Nephron (organoid): ENCODE measurements at regions not wholly inside any gene's neighbourhood (a gene's known extent, or its start where the extent isn't known, plus 50 kb on each side); places are given as distances from the start of the nearest gene placed in this dataset.

ENCODE experiments used
- H3K27ac Mint-ChIP-seq, 3 experiments: 2 replicates each; pipeline ENCODE4 v1.8.0; 2020; ENCODE audit warnings: mixed read lengths in 3 of 3, mild to moderate bottlenecking in 2 of 3, moderate library complexity in 1 of 3
- H3K27me3 Mint-ChIP-seq: 2 replicates; pipeline ENCODE4 v1.8.0; 2021; ENCODE audit warnings: low read depth, mild to moderate bottlenecking, moderate library complexity, mixed read lengths
- H3K36me3 Mint-ChIP-seq: 2 replicates; pipeline ENCODE4 v1.8.0; 2020; ENCODE audit warnings: low read depth, mixed read lengths
- H3K4me1 Mint-ChIP-seq: 2 replicates; pipeline ENCODE4 v1.8.0; 2020; ENCODE audit warnings: mixed read lengths
- H3K4me3 Mint-ChIP-seq, 3 experiments: 2 replicates each; pipeline ENCODE4 v1.8.0; 2020; ENCODE audit warnings: mild to moderate bottlenecking in 3 of 3, mixed read lengths in 3 of 3, moderate library complexity in 2 of 3
- H3K9me3 Mint-ChIP-seq: 2 replicates; pipeline ENCODE4 v1.8.0; 2020; ENCODE audit warnings: mixed read lengths
- CTCF ChIP-seq, 3 experiments: fragments of 200-600 bp; sonication (generic); IDR thresholded peaks; one replicate each; pipeline ENCODE4 v1.5.0; 2021; ENCODE audit warnings: antibody characterized with exemption in 3 of 3; ENCODE audit not compliant: unreplicated experiment in 3 of 3

GRCh38 chrX:5756616-5757015, 472.1 kb downstream of the NLGN4X start:
- no peaks in the 10 kb centered on the region for H3K4me1 Mint-ChIP-seq
- no peaks in the 10 kb centered on the region for H3K36me3 Mint-ChIP-seq
- H3K4me3 Mint-ChIP-seq = no peak overlapping the region
- peaks cover 10% of the 10 kb centered on the region for H3K9me3 Mint-ChIP-seq
- peaks cover 7% of the 10 kb centered on the region for H3K27me3 Mint-ChIP-seq
- no peak overlapping the region for H3K27ac Mint-ChIP-seq
- no peak for TF ChIP-seq CTCF (IDR thresholded peaks at IDR 0.05; ENCODE audit: unreplicated experiment in 3 of 3)

- peaks cover 2% of the 10 kb centered on the region for H3K9me3 Mint-ChIP-seq
- no peaks in the 10 kb centered on the region for H3K36me3 Mint-ChIP-seq
- no peak overlapping the region for H3K4me3 Mint-ChIP-seq
- no peak overlapping the region for H3K27ac Mint-ChIP-seq
- H3K4me1 Mint-ChIP-seq = peaks cover 6% of the 10 kb centered on the region
- H3K27me3 Mint-ChIP-seq = peaks cover 7% of the 10 kb centered on the region
- no peak for TF ChIP-seq CTCF (IDR thresholded peaks at IDR 0.05; ENCODE audit: unreplicated experiment in 3 of 3)
These were observed 475.4 kb downstream of the NLGN4X start for GRCh38 chrX:5753291-5753690.

- Mint-ChIP-seq H3K36me3 (no peaks in the 10 kb centered on the region), H3K27ac (no peak overlapping the region), H3K4me1 (peaks cover 6% of the 10 kb centered on the region), H3K4me3 (no peak overlapping the region), H3K9me3 (peaks cover 2% of the 10 kb centered on the region), H3K27me3 (peaks cover 7% of the 10 kb centered on the region)
- TF ChIP-seq CTCF (IDR thresholded peaks at IDR 0.05; ENCODE audit: unreplicated experiment in 3 of 3) = no peak
These were observed 475.8 kb downstream of the NLGN4X start for GRCh38 chrX:5752831-5753230.

GRCh38 chrX:5748586-5749150, 480.0 kb downstream of the NLGN4X start:
- Mint-ChIP-seq H3K9me3 (no peaks in the 10 kb centered on the region), H3K27ac (peak overlapping the region in 1 of 3 experiments; percentile 5), H3K4me1 (peaks cover 14% of the 10 kb centered on the region), H3K27me3 (peaks cover 4% of the 10 kb centered on the region), H3K4me3 (no peak overlapping the region), H3K36me3 (no peaks in the 10 kb centered on the region)
- TF ChIP-seq CTCF (IDR thresholded peaks at IDR 0.05; ENCODE audit: unreplicated experiment in 3 of 3) = no peak

- H3K9me3 Mint-ChIP-seq = no peaks in the 10 kb centered on the region
- H3K36me3 Mint-ChIP-seq = no peaks in the 10 kb centered on the region
- no peak for TF ChIP-seq CTCF (IDR thresholded peaks at IDR 0.05; ENCODE audit: unreplicated experiment in 3 of 3)
- peaks cover 4% of the 10 kb centered on the region for H3K27me3 Mint-ChIP-seq
- H3K4me3 Mint-ChIP-seq = no peak overlapping the region
- H3K4me1 Mint-ChIP-seq = peaks cover 14% of the 10 kb centered on the region
- H3K27ac Mint-ChIP-seq = no peak overlapping the region
These were observed 482.4 kb downstream of the NLGN4X start for GRCh38 chrX:5746231-5746630.

- no peaks in the 10 kb centered on the region for H3K9me3 Mint-ChIP-seq
- peaks cover 2% of the 10 kb centered on the region for H3K4me1 Mint-ChIP-seq
- no peaks in the 10 kb centered on the region for H3K36me3 Mint-ChIP-seq
- H3K4me3 Mint-ChIP-seq = no peak overlapping the region
- TF ChIP-seq CTCF (IDR thresholded peaks at IDR 0.05; ENCODE audit: unreplicated experiment in 3 of 3) = no peak
- no peaks in the 10 kb centered on the region for H3K27me3 Mint-ChIP-seq
- H3K27ac Mint-ChIP-seq = no peak overlapping the region
These were observed 495.2 kb downstream of the NLGN4X start for GRCh38 chrX:5733501-5733900.
